Stimulated activated effector memory CD8-positive, alpha-beta T cell treated with anti-CD3 and anti-CD28 coated beads, Interleukin-12 subunit alpha, Interleukin-12 subunit beta, amount 100 ng/mL, for 72 hours (primary cell): ENCODE measurements at regions not wholly inside any gene's neighbourhood (a gene's known extent, or its start where the extent isn't known, plus 50 kb on each side); places are given as distances from the start of the nearest gene placed in this dataset.

Source experiments
- ATAC-seq: fragments of 150-1000 bp; cut with Tn5 transposase; 2 replicates; pipeline ENCODE4 v1.10.0; 2021
- DNase-seq, 2 donors: peaks; one replicate each; pipeline ENCODE4 v3.0.0; 2021 to 2022; ENCODE audit warnings: low spot score in 2 of 2
- H3K27ac Mint-ChIP-seq: one replicate; pipeline ENCODE4 v1.8.0; 2022; ENCODE audit warnings: mild to moderate bottlenecking, mixed read lengths
- H3K36me3 Mint-ChIP-seq: one replicate; pipeline ENCODE4 v1.8.0; 2022; ENCODE audit warnings: mild to moderate bottlenecking, mixed read lengths
- H3K4me1 Mint-ChIP-seq: one replicate; pipeline ENCODE4 v1.8.0; 2022; ENCODE audit warnings: mixed read lengths
- H3K4me3 Mint-ChIP-seq: one replicate; pipeline ENCODE4 v1.8.0; 2022; ENCODE audit warnings: mild to moderate bottlenecking, mixed read lengths
- H3K9me3 Mint-ChIP-seq: one replicate; pipeline ENCODE4 v1.8.0; 2022; ENCODE audit warnings: mixed read lengths

DNA sequence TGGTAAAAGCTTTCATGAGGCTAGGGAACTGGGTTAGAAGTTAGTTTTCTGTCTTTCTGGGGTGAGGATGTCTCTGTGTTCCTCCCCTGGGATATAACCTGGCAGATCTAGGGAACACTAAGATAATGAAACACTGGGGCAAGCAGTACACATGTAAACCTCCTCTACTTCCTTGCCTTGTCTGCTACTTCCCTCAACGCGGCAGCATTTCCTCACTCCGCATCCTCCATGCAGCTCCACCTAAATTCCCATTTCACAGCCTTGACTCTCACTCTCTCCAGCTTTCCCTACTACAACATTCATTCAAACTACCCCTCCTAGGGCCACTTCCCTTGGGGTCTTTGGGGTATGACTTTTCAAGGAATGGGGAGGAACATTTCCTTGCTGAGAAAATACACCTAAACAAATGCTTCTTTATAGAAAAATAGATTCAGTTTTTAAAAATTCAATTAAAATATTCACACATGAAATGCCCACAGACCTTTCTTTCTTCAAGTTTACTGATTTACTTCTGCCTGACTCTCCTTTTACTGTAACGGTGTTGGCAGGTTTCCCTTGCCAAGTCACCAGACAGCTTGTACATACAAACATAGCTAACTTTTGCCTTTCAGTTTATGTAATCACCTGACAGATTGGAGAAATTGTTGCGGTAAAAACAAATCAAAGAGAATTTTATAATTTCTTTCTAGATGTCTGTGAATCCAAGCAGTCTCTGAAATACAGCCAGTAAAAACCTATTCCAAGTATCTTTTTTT is 90.1 kb downstream of the TNFSF18 start:
- Mint-ChIP-seq H3K27ac (no peak overlapping the region), H3K4me3 (no peak overlapping the region), H3K4me1 (no peaks in the 10 kb centered on the region)

DNA sequence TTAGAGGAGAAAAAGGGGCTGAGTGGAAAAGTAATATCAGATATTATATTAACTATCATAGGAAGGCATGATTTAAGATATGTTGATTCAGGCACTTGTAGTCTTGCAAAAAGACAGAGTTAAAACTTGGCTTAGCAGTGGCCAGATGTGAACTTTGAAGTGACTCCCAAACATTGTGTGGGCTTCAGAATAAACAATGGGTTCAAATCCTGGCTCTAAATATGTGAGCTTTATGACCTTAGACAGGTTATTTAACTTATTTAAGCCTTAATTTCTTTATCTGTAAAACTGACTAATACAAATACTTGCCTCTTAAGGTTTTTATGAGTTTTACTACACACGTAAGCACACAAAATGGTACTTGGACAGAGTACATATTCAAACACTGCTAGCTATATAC is 85.9 kb downstream of the TNFSF18 start:
- Mint-ChIP-seq H3K4me1 (peaks cover 11% of the 10 kb centered on the region), H3K9me3 (no peaks in the 10 kb centered on the region), H3K4me3 (no peak overlapping the region), H3K36me3 (no peaks in the 10 kb centered on the region), H3K27ac (no peak overlapping the region)
- ATAC-seq (no peak), DNase-seq (no peak)

More for the DNA sequence above, 90.1 kb downstream of the TNFSF18 start:
- DNase-seq, result no peak
- Mint-ChIP-seq H3K36me3 (no peaks in the 10 kb centered on the region), H3K9me3 (no peaks in the 10 kb centered on the region)
- no peak for ATAC-seq

DNA sequence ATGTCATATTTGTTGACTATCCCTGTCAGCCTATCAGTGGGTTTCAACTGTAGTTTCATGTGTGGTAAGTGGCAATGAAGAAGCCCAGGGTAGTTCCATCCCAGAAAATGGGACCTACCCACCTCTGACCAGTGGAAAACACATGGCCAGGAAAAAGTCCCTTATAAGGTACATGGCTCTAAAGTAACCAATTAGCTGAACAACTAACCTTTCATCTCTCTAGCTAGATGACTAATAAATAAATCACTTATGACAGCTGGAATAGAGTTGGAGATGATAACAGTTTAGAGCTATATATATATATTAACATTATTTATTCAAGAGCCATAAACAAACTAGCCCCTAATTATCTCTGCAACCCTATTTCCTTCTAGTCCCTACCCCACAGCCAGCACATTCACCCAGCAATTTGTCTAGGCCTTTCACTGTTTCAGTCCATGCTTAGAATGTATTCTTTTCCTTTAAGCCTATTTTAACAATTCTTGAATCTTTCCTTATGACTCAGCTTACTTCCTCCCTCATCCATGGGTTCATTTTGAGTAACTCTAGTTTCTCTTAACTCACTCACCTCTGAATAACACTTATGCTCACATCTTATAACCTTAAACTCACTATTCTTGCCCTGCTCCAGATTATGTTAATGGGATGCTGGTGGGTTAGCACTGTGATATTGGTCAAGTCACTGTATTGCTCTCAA is 83.7 kb downstream of the TNFSF18 start:
- DNase-seq (no peak), ATAC-seq (peak; percentile 87)
- H3K27ac Mint-ChIP-seq, result no peak overlapping the region
- no peaks in the 10 kb centered on the region for H3K9me3 Mint-ChIP-seq
- H3K4me1 Mint-ChIP-seq, result peaks cover 11% of the 10 kb centered on the region
- H3K36me3 Mint-ChIP-seq, result no peaks in the 10 kb centered on the region
- H3K4me3 Mint-ChIP-seq, result no peak overlapping the region

DNA sequence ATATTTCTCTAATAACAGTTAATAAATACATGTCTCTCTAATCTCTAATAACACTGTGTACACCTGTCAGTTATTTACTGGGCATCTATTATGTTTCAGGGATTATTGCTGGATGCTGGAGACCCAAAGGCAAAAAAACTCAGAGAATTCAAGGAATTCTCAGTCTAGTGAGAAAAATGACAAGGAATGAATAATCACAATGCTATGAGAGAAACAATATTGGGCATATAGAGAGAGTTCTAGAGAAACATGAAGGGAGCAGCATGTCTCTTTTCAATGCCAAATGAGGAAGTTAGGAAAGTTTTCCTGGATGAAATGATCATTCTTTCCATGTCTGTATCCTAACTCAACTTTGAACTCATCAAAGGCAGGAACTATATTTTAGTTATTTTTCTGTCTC is 82.8 kb downstream of the TNFSF18 start:
- Mint-ChIP-seq H3K36me3 (no peaks in the 10 kb centered on the region), H3K9me3 (no peaks in the 10 kb centered on the region), H3K4me3 (no peak overlapping the region), H3K27ac (no peak overlapping the region), H3K4me1 (peaks cover 11% of the 10 kb centered on the region)
- DNase-seq, result no peak
- ATAC-seq, result no peak

DNA sequence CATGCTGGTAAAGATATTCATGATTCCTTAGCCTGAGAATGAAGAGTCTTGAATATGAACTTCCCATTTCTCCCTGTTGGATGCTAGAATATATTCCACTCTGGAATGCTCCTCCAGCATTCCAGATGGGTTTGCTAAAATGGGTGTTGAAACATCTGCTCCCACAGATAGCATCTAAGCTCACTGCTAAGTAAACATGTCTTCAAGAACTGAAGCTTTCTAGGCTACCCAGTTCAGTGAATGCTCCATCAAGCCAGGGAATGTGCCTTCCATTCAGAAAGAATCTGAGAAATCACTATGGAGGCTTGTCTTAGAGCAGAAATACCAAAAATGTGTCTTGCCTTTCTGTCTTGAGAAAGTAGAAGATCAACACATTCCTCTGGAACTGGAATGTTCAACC is 81.1 kb downstream of the TNFSF18 start:
- Mint-ChIP-seq H3K27ac (no peak overlapping the region), H3K36me3 (no peaks in the 10 kb centered on the region), H3K4me1 (peaks cover 11% of the 10 kb centered on the region), H3K4me3 (no peak overlapping the region), H3K9me3 (no peaks in the 10 kb centered on the region)
- ATAC-seq (no peak), DNase-seq (no peak)

DNA sequence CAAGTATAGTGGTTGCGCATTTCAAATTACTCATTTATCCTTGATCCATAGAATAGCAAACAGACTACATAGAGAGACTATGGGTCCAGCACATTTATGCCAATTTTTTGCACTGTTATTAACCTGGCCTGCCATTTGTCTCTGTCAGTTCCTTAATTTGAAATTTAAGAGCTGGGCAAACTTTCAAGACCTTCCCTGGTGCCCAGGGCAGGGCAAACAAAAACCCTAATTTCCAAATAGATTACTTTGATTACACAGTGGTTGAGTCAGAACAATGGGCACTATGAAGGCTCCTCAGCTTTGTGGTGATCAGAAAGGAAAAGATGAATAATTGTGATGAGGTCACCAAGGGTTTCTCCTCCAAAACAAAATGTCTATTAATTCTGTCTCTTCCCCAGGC is 80.6 kb downstream of the TNFSF18 start:
- Mint-ChIP-seq H3K9me3 (no peaks in the 10 kb centered on the region), H3K4me3 (no peak overlapping the region), H3K36me3 (no peaks in the 10 kb centered on the region), H3K4me1 (peaks cover 11% of the 10 kb centered on the region), H3K27ac (no peak overlapping the region)
- DNase-seq, result no peak
- ATAC-seq, result peak; percentile 71

DNA sequence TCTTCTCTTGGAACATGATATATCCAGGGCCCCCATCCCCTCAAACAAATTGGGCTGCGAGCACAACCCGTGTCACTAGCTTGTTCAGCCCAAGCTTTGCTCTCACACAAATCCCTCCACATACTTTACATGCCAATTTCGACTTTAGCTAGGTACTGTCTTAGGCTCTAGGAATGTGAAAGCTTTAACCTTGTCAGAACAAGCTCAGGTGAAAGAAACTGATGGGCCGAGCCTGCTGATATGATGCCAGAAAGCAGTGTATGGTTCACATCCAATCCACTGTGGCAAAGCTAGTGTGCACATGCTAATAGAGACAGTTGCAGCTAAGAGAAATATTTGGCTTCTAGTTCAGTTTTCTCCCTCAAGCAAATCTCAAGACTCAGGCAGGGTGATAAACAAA is 79.5 kb downstream of the TNFSF18 start:
- ATAC-seq, result no peak

DNA sequence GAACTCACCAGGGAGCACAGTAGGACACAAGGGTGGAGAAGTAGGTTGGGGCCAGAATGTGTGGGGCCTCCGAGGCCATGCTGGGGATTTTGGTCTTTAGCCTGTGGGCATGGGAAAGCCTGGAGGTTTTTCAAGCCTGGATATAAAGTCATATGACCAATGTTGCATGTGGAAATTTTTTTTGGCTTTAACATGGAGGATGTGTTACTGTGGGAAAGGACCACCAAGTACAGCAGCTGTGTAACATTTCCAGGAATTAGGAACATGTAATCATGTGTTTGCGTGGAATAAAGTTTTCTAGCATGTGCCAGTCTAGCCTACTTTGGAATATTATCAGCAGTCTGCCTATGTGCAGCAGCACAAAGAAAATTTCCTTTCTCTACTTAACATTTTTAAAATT is 78.5 kb downstream of the TNFSF18 start:
- ATAC-seq (no peak), DNase-seq (no peak)
- H3K27ac Mint-ChIP-seq, result no peak overlapping the region
- H3K36me3 Mint-ChIP-seq, result no peaks in the 10 kb centered on the region
- H3K4me1 Mint-ChIP-seq, result peaks cover 7% of the 10 kb centered on the region
- H3K4me3 Mint-ChIP-seq, result no peak overlapping the region
- no peaks in the 10 kb centered on the region for H3K9me3 Mint-ChIP-seq

More for the DNA sequence above, 79.5 kb downstream of the TNFSF18 start:
- Mint-ChIP-seq H3K4me3 (no peak overlapping the region), H3K36me3 (no peaks in the 10 kb centered on the region), H3K27ac (no peak overlapping the region), H3K9me3 (no peaks in the 10 kb centered on the region), H3K4me1 (peaks cover 11% of the 10 kb centered on the region)
- DNase-seq, result no peak

DNA sequence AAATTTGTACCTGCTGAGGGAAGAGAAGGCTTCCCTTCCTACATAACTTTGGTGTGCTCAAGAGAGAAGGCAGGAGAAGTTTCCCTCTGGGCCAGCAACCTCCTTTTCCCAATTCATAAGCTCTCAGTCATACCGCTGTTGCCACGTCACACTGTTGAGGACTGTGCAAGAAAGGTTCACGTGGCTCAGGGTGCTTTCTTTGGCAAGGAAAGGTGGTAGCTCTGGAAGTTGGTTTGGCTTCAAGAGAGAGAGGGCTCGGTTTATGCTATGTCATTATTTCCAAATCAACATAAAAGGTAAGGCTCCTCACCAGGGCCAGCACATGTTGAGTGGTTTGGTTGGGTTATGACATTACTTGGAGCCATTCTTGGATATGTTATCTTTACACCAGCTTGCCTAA is 77.3 kb downstream of the TNFSF18 start:
- DNase-seq (no peak), ATAC-seq (no peak)

DNA sequence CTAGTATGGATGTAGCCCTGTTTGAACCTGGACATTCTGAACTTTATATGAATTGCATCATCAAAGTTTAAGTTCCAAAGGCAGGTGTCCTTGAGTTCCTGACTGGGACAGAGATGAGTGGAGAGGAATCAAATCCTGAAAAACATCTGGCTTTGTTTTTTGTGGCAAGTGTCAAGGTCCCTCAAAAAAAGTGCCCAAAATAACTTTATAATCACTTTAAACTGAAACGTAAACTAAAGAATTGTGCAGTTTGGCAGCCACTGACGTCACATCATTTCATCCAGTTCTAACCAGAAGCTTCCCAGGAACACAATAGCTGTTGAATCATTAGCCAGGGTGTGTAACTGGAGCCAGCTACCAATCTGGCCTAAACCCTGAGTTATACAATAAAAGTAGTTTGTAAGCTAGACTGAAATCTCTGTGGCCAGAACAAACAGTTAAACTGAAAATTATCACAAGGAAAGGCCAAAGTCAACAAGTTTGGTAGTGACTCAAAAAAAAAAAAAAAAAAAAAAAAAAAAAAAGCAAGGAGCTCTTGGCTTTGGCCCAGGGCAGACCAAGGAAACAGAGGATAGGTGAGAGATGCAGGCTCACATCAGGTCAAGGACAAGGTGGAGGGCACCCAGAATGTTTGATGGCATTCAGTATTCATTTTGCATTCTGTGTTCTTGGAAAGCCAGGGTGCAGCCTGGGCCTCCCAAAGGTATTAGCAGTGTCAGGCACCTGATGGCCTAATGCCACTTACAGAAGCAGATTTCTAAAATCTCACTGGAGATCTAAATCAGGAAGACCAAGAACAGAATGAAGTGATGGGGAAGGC is 74.3 kb downstream of the TNFSF18 start:
- H3K4me3 Mint-ChIP-seq, result no peak overlapping the region
- H3K4me1 Mint-ChIP-seq, result no peaks in the 10 kb centered on the region
- DNase-seq (no peak), ATAC-seq (no peak)
- no peak overlapping the region for H3K27ac Mint-ChIP-seq
- no peaks in the 10 kb centered on the region for H3K36me3 Mint-ChIP-seq
- H3K9me3 Mint-ChIP-seq, result no peaks in the 10 kb centered on the region

More for the DNA sequence above, 77.3 kb downstream of the TNFSF18 start:
- Mint-ChIP-seq H3K36me3 (no peaks in the 10 kb centered on the region), H3K27ac (no peak overlapping the region), H3K4me3 (no peak overlapping the region), H3K9me3 (no peaks in the 10 kb centered on the region), H3K4me1 (no peaks in the 10 kb centered on the region)

DNA sequence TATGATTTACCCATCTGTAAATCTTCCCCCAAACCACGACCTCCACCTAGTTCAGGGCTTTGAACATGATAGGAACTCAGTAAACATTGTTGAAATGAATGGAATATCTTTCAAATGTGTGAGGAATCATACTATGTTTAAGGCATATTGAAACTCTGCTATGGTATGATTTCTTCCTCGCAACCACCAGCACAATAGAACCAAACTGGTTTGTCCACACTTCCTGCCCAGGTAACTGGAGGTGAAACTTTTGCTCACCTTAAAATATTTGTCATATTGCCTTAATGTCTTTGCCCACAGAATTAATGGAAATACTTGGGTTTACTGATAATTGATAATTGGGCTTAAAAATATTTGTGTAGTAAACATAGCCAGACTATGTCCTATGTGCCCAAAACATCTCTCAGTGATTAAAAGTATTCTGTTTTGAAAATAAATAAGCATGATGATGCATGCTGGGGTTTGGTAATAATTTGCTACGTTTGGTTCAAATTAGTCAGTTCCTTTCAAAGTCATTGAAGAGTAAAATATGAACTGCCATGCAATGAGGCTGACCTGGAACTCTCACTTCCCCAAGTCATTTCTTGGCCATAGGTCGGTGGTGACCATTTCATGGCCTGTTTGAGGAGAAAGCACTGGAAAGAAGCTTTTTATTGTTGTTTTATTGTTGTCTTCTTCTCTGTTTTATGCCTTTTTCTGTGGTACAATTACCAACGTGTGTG is 73.3 kb downstream of the TNFSF18 start:
- Mint-ChIP-seq H3K4me1 (no peaks in the 10 kb centered on the region), H3K4me3 (no peak overlapping the region), H3K27ac (no peak overlapping the region), H3K36me3 (no peaks in the 10 kb centered on the region), H3K9me3 (no peaks in the 10 kb centered on the region)
- ATAC-seq, result no peak
- DNase-seq, result no peak

DNA sequence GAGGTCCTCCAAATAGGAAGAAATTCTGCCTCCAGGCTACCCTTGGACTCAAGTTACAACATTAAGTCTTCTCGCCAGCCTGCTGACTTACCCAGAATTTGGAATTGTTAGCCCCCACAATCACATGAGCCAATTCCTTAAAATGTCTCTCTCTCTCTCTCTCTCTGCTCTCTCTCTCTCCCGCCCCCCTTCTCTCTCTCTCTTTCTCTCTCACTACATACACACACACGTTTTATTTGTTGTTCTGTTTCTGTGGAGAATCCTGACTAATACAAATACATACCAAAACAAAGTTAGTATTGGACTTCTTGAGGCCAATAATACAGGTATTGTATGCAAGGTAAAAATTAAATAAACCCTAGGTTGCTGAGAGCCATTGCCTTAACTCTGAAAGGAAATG is 72.1 kb downstream of the TNFSF18 start:
- Mint-ChIP-seq H3K4me3 (no peak overlapping the region), H3K36me3 (no peaks in the 10 kb centered on the region), H3K4me1 (no peaks in the 10 kb centered on the region), H3K27ac (no peak overlapping the region), H3K9me3 (no peaks in the 10 kb centered on the region)
- ATAC-seq, result no peak
- no peak for DNase-seq

DNA sequence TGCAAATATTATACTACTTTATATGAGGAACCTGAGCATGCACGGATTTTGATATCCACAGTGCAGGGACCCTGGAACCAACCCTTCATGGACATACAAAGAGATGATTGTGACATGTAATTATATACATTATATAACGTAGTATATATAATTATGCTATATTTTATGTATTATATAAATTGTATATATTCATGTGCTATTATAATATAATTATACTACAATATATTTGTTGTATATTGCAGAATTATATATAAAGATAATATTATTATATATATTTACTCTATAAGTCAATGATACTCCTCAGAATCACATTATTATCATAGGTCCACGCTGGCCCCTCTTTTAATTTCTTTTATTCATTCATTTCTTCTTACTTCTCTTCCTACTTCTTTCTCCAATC is 70.9 kb downstream of the TNFSF18 start:
- H3K9me3 Mint-ChIP-seq, result no peaks in the 10 kb centered on the region
- no peak overlapping the region for H3K4me3 Mint-ChIP-seq
- no peak for DNase-seq
- H3K27ac Mint-ChIP-seq, result no peak overlapping the region
- ATAC-seq, result no peak
- H3K36me3 Mint-ChIP-seq, result no peaks in the 10 kb centered on the region
- no peaks in the 10 kb centered on the region for H3K4me1 Mint-ChIP-seq

DNA sequence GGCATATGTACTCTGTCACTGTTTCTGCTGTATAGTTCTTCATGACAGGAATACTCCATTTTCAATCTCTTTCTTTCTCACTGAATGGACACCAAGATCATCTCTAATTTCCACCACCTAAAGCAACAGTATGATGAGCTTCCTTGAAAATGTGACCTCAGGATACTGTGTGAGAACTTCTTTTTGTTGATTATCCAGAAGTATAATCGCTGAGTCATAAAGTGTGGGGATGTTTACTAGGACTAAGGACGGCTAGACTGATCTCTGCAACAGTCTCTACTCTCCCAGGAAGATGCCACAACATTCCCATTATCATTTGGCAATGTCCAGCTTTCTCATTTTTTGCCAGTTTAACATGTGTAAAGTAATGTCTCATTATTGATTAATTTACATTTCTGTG is 70.3 kb downstream of the TNFSF18 start:
- Mint-ChIP-seq H3K27ac (no peak overlapping the region), H3K9me3 (no peaks in the 10 kb centered on the region), H3K4me1 (no peaks in the 10 kb centered on the region), H3K36me3 (no peaks in the 10 kb centered on the region), H3K4me3 (no peak overlapping the region)
- ATAC-seq (no peak), DNase-seq (no peak)

DNA sequence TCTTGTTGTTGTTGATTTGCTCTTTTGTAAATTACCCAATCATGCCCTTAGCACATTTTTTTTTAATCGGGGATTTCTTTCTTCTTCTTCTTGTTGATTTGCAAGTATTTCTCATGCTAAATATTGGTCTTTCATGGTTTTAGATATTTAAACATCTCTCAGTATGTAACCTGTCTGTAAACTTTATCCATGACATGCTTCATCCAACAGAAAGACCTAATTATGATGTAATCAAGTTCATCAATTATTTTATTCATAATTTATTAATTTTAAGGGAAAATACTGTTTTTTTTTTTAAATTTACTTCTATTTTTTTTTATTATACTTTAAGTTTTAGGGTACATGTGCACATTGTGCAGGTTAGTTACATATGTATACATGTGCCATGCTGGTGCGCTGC is 69.8 kb downstream of the TNFSF18 start:
- no peaks in the 10 kb centered on the region for H3K36me3 Mint-ChIP-seq
- no peaks in the 10 kb centered on the region for H3K4me1 Mint-ChIP-seq
- no peak for DNase-seq

More for the DNA sequence above, 69.8 kb downstream of the TNFSF18 start:
- no peak overlapping the region for H3K4me3 Mint-ChIP-seq
- H3K27ac Mint-ChIP-seq, result no peak overlapping the region
- no peaks in the 10 kb centered on the region for H3K9me3 Mint-ChIP-seq
- no peak for ATAC-seq
